Neural progenitor cell (in vitro differentiated cells): ENCODE measurements at regions not wholly inside any gene's neighbourhood (a gene's known extent, or its start where the extent isn't known, plus 50 kb on each side); places are given as distances from the start of the nearest gene placed in this dataset.

Experiments used
- EZH2 ChIP-seq: fragments of 200-600 bp; sonication (generic); IDR thresholded peaks from 2 replicates; pipeline ENCODE4 v1.6.1; 2017; ENCODE audit warnings: antibody characterized with exemption, mild to moderate bottlenecking, moderate library complexity
- EZH2phosphoT487 ChIP-seq: fragments of 200-600 bp; sonication (generic); IDR thresholded peaks from 2 replicates; pipeline ENCODE4 v1.6.1; 2017; ENCODE audit warnings: antibody characterized with exemption
- TF ChIP-seq, protein P1 (sequence below): fragments of 200-600 bp; sonication (generic); IDR thresholded peaks from 2 replicates; pipeline ENCODE4 v1.5.1; 2017; ENCODE audit warnings: antibody characterized with exemption, mild to moderate bottlenecking

DNA sequence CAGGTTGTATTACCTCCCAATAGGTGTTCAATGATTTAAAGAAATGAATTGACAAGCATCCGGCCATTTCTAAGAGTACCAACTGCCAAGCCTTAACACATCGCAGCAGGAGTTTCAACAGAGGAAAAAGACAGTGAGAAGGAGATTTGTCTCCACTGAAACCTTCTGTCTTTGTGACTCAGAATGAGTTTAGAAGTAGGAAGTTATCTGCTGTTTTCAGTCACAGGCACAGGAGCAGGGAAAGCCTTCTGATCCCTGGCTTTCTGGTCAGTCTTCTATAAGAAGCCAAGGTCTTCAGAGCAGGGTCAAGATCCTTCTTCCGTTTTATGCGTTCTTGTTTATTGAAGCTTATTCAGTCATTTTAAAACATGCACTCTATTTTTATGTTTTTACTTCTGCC, 390.7 kb upstream of the PCSK5 start:
- TF ChIP-seq, protein P1, sequence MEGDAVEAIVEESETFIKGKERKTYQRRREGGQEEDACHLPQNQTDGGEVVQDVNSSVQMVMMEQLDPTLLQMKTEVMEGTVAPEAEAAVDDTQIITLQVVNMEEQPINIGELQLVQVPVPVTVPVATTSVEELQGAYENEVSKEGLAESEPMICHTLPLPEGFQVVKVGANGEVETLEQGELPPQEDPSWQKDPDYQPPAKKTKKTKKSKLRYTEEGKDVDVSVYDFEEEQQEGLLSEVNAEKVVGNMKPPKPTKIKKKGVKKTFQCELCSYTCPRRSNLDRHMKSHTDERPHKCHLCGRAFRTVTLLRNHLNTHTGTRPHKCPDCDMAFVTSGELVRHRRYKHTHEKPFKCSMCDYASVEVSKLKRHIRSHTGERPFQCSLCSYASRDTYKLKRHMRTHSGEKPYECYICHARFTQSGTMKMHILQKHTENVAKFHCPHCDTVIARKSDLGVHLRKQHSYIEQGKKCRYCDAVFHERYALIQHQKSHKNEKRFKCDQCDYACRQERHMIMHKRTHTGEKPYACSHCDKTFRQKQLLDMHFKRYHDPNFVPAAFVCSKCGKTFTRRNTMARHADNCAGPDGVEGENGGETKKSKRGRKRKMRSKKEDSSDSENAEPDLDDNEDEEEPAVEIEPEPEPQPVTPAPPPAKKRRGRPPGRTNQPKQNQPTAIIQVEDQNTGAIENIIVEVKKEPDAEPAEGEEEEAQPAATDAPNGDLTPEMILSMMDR, result no peak
- TF ChIP-seq EZH2 (no peak), EZH2phosphoT487 (no peak)
